GM18517 (cell line): ENCODE measurements at regions not wholly inside any gene's neighbourhood (a gene's known extent, or its start where the extent isn't known, plus 50 kb on each side); places are given as distances from the start of the nearest gene placed in this dataset.
"Not testable (repeated sequence)": the region's sequence is repeated elsewhere in the genome, so short reads cannot be mapped to it uniquely, and the experiment has no call there.

Experiments
- ATAC-seq: cut with Tn5 transposase; IDR thresholded peaks from one replicate; pipeline ENCODE4 v1.9.1; 2021; ENCODE audit warnings: mild to moderate bottlenecking, moderate library complexity; ENCODE audit not compliant: unreplicated experiment

DNA sequence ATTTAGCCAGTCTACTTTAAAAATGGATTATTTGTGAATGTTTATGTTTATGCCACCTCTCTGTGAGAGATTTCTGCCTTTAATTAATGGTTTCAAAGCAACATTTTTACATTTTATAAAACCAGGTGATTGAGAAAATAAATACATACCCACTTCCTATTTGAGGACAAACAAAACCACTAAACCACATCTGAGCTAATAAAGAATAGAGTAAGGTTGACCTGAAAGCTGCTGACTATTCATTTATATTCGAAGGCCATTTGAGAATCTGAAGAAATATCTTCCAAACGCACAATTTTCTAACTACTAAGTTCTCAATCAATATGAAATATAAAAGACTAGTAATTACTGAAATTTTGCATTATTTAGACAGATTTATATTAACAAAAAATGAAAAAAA lies 705.1 kb downstream of the XPNPEP1 start:
- no peak for ATAC-seq

DNA sequence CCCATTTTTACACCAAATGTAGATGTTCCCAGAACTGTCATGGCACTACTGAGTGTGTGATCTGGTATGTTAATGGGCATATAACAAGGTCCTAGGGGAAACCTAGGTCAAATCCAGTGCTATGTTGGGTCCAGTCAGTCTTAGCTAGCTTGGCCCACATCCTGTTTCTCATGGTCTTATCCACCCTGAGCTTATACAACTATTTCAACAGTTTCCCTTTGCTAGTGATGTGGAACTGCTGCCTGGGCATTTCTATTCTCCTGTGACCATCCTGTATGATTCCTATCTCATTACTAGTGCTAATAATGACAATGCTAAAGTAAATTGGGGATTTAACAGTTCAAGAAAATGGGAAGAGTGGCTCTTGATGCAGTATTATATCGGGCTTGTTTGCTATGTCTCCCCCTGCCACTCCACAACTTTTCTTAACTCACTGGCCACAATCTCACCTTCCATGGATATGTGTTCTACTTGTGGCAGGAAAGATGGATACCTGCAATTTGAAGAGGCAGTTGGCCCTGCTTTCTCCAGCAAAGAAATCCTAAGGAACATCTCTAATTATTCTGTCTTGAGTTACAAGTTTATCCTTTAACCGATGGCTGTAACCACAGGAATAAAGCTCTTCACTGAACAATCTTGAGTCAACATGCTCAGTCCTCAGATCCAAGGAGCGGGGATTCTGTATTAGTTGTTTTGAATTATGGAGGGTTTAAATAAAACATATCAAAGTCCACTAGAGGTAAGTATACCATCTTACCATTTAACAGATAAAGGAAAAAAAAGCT lies 707.8 kb downstream of the XPNPEP1 start:
- ATAC-seq: no peak

DNA sequence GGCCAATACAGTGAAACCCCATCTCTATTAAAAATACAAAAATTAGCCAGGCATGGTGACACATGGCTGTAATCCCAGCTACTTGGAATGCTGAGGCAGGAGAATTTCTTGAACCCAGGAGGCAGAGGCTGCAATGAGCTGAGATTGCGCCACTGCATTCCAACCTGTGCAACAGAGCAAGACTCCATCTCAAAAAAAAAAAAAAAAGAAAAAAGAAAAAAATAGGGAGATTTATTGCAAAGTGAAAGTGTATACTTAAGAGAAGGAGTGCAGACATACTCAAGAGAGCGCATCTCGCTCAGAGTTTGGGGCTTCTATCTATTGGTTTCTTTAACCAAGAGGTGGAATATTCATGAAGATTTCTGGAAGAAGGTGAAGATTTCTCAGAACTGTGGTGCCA lies 708.4 kb downstream of the XPNPEP1 start:
- not testable (repeated sequence) for ATAC-seq

GRCh38 chr10:109207361-109207760 lies 716.0 kb downstream of the XPNPEP1 start:
- ATAC-seq: no peak

DNA sequence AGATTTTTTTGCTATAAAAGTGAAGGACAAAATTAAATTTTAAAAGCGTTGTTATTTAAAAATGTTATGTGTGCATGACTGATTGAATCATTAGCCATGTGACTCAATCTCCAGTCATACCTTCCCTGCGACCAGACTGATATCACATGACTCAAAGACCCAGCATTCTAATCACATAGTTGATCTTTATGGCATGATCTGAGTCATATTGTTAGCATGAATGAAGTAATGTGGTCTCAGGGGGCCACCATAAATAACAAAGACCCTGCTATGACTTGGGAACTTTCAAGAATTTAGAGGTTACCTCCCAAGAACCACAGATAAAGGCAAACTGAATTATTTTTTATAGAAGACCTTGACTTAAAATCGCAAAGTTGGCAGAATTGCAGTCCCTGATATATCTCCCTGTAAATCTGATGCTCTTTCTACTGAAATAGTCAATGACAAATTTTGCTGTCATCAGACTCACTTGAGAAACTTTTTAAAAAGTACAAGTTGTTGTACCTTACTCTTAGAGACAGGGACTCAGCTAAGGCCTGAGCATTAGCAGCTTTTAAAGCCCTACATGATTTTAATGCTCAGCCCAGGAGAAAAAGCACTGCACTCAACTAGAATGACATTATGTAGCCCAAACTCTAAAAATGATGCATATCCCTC lies 717.3 kb downstream of the XPNPEP1 start:
- no peak for ATAC-seq

DNA sequence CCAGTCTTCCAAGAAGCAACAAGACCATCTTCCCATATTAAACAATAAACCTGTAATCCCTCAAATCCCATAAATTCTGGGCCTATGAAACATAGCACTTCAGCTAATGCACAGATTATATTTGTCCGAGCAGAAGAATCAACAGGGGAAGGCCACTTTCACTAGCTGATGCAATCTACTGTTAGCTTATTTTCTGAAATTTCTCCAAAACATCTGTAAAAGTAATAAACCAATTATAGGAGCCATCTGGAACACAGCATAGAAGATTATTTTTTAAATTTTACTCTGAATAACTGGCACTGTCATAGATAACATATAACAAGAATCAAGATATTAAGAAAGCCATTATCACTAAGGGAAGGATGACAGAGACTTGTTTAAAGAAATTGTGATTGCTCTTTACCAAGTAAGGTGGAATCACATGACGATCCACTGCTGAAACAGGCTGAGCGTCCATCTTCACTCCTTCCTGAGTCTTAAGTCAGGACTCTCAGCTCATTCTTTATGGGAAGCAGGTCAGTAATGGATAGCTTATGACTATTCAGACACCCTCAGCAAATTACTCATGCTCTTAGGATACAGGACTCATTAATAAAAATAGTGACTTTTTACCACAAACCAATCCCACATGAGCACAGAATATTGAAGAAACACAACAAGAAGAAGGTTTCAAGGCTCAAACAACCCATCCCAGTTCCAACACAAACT lies 719.5 kb downstream of the XPNPEP1 start:
- ATAC-seq: no peak

DNA sequence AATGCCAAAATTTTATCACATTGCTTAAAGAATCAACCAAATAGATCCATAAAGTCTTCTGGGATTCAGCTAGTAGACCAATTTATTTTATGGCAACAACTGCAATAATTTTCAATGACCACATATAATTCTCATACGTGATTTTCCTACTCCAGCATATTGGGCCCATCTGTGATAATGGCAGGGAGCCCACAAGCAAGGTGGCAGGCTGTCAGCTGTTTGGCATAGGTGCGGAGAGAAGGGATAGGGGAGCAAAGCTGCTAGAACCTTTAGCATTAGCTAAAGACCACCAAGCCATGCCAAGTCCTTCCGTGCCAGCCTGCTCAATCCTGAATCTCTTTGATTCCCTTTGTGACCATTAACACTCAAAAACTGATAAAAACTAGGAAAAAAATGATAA lies 721.2 kb downstream of the XPNPEP1 start:
- ATAC-seq: no peak

- no peak for ATAC-seq
Measured at GRCh38 chr10:109200646-109201045, 722.7 kb downstream of the XPNPEP1 start.

GRCh38 chr10:109191823-109192222 lies 731.5 kb downstream of the XPNPEP1 start:
- ATAC-seq: no peak

DNA sequence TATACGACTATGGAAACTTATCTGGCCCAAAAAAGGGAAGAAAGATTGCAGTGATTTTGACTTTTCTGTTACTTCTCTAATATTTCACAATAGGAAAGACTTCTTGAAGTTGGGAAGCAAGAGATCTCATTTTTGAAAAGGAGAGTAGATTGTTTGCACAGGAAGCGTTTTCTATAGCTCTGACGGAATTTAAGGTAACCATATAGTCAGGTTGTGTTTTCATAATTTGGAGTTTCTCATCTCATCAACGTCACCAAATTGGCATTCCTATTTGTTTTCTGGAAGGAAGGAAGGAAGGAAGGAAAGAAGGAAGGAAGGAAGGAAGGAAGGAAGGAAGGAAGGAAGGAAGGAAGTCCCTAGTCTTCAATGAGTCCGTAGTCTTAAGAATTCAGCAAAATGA lies 732.0 kb downstream of the XPNPEP1 start:
- ATAC-seq: no peak

- no peak for ATAC-seq
Measured at GRCh38 chr10:109187677-109188076, 735.6 kb downstream of the XPNPEP1 start.

DNA sequence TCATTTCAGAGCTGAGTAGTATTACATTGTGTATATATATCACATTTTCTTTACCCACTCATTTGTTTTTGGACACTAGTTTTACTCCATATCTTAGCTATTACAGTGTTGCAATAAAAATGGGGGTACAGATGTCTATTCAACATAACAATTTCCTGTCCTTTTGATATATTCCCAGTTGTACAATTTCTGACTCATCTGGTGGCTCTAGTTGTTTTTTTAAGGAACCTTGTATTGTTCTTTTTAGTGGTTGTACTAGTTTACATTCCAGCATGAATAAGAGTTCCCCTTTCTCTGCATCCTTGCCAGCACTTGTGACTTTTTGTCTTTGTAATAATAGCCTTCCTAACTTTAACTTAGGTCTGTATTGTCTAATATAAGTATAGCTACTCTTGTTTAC lies 739.9 kb downstream of the XPNPEP1 start:
- ATAC-seq: no peak

DNA sequence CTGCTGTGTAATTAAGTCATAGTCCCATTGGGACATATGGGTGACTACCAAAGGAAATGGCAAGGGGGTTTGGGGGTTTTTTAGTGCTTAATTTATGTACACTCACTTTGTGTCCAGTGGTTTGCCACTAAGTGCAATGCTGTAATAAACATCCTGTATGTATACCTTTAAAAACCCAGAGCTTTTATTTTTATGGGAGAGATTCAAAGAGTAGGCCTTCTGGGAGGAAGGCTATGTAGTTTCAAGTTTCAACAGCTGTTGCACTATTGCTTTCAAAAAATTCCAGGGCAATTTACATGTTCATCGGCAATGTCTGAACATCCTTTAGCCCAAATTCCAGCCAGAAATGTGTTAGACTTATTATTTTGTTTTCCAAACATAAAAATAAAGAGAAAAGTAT lies 744.7 kb downstream of the XPNPEP1 start:
- ATAC-seq: no peak

GRCh38 chr10:109174526-109174925 lies 748.8 kb downstream of the XPNPEP1 start:
- no peak for ATAC-seq

- no peak for ATAC-seq
Measured at GRCh38 chr10:109173937-109174336, 749.4 kb downstream of the XPNPEP1 start.

- no peak for ATAC-seq
Measured at GRCh38 chr10:109173121-109173520, 750.2 kb downstream of the XPNPEP1 start.

DNA sequence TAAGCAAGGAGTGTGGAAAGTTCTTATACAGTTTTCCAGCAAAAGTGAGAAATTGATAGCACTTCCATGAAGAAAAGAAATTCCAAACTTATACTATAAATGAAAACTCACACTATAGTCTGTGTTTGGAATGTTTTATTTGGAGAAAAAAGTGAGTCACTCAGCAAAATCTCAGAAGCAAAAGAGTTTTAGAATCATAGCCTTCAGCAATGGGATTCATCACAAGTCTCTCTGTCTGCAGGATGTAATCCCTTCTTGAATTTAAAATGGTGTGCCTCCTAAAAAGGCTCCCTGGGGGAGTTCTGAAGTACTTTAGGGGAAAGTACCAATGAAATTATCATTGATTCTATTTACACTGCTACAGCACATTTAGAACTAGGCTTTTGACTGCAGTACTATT lies 756.4 kb downstream of the XPNPEP1 start:
- ATAC-seq: no peak

DNA sequence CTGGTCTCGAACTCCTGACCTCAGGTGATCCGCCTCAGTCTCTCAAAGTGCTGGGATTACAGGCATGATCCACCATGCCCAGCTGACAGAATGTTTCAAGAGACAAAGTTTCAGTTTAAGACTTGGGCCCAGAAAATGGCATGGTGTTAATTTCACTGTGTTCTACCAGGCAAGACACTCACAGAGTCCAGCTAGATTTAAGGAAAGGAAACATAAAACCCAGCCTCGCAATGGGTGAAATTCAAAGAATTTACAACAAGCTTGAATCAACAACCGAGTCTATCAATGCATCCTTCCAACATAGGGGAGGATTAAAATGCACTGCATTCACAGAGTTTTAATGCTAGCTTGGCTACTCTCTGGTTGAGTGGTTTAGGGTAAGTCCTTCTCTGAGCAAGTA lies 764.0 kb downstream of the XPNPEP1 start:
- no peak for ATAC-seq

DNA sequence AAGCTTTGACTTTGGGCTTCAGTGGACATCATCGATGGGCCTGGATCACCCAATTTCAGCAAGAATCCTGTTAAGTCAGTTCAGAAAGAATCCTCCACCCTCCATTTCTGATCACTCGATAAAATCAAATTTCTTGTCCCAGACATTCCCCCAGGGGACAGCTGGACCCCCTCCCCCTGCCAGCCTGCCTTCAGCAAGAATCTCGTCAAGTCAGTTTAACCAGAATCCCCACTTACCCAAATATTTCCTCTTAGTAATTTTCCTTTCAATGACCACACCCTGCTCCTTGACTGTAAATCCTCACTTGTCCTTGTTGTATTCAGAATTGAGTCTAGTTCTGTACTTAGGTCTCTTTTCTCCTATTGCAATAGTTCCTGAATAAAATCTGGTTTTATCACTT lies 766.9 kb downstream of the XPNPEP1 start:
- ATAC-seq: no peak

- no peak for ATAC-seq
Measured at GRCh38 chr10:109149666-109150350, 773.5 kb downstream of the XPNPEP1 start.

DNA sequence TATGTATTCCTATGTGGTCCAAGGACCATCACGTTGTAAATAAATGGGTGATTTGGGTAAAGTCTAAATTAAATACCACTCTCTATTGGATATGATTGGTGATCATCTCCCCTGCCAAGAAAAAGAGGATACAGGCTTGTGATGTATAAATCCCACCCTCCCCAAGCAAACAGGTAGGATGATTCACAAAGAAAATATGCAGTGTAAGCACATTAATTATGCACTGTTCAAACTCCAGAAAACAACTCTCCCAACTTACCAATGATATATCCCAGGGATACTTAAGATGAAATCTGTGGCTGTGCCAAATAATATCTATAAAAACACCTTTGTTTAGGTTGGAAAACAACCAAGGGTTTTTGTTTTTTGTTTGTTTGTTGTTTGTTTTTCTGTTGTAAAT lies 795.9 kb downstream of the XPNPEP1 start:
- ATAC-seq: no peak
